C4-2B (cell line): ENCODE measurements at regions not wholly inside any gene's neighbourhood (a gene's known extent, or its start where the extent isn't known, plus 50 kb on each side); places are given as distances from the start of the nearest gene placed in this dataset.

Experiments used
- ZFX ChIP-seq: fragments of 450-650 bp; IDR thresholded peaks from 2 replicates; pipeline ENCODE4 v1.6.1; 2017
- TF ChIP-seq, protein P1 (sequence below): fragments of 450-650 bp; conservative IDR thresholded peaks from 2 replicates; pipeline ENCODE4 v1.5.1; 2017; ENCODE audit warnings: mild to moderate bottlenecking

DNA sequence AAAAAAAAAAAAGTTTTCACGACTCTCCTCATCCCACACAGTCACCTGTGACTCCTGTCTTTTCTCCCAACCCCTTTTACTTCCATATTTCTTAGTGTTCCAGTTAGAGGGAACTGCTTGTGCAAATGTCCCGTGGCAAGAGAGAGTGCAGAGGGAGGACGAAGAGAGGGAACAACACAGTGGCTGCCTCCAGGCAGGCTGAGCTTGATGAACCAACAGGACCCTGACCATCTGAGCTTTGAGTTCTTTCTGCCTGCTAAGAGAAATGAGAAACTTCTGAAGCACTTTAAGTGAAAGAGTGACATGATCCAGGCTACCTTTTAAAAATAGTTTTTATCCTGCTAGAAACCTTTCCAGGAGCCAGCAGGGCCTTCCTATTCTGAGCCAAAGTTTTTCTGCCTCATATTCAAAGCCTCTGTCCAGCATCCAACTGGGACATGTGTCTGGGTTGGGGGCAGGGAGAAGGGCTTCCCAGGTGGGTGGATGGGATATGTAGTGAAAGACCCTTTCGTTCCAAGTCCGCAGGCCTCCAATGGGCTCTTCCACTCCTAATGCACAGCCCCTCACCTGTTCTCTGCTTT is 239.9 kb downstream of the OPA1 start:
- TF ChIP-seq, protein P1, sequence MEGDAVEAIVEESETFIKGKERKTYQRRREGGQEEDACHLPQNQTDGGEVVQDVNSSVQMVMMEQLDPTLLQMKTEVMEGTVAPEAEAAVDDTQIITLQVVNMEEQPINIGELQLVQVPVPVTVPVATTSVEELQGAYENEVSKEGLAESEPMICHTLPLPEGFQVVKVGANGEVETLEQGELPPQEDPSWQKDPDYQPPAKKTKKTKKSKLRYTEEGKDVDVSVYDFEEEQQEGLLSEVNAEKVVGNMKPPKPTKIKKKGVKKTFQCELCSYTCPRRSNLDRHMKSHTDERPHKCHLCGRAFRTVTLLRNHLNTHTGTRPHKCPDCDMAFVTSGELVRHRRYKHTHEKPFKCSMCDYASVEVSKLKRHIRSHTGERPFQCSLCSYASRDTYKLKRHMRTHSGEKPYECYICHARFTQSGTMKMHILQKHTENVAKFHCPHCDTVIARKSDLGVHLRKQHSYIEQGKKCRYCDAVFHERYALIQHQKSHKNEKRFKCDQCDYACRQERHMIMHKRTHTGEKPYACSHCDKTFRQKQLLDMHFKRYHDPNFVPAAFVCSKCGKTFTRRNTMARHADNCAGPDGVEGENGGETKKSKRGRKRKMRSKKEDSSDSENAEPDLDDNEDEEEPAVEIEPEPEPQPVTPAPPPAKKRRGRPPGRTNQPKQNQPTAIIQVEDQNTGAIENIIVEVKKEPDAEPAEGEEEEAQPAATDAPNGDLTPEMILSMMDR = no peak
- no peak for TF ChIP-seq ZFX
